Stimulated activated CD4-positive, alpha-beta T cell treated with anti-CD3 and anti-CD28 coated beads, Interleukin-4, amount 100 ng/mL, for 24 hours (primary cell): ENCODE measurements at regions not wholly inside any gene's neighbourhood (a gene's known extent, or its start where the extent isn't known, plus 50 kb on each side); places are given as distances from the start of the nearest gene placed in this dataset.

Experiments
- DNase-seq: peaks from one replicate; pipeline ENCODE4 v3.0.0-alpha.2; 2020

- no peak for DNase-seq
These were observed 147.4 kb upstream of the STK17B start for GRCh38 chr2:196318517-196319377.

DNA sequence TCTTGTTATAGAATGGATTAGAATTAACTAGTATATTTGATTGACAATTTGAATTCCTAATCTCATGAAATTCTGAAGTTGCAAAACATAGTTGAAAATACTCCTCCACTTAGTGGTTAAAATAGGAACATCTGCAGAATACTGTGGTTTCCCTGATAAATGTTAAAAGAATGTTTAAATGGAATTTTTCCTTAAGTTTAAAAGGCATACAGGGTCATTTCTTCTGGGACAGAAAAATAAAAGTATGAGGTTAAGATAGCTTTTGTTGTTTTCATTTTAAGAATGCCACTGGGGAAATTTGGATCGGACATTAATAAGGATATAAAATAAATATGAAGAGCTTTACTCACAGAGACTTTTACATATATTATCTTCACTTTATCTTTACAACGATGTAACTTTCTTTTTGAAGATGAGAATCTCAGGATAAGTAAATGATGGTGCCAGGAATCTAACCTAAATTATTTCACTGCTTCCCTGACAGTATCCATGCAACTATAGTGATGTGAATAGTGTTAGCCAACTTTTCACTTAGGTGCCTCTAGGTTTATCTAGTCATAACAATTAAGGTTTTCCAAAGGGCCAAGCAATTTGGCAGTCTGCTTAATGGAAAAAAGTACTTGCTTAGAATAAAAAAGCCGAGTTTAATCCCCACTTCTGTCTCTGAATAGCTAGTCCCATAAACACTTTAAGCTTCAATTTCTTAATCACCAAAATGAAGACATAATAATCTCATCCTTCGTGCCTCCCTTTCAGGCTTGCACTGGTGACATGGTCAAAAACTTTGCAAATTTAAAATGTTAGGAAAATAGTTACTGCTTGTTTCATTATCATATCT lies 151.8 kb upstream of the STK17B start:
- no peak for DNase-seq

DNA sequence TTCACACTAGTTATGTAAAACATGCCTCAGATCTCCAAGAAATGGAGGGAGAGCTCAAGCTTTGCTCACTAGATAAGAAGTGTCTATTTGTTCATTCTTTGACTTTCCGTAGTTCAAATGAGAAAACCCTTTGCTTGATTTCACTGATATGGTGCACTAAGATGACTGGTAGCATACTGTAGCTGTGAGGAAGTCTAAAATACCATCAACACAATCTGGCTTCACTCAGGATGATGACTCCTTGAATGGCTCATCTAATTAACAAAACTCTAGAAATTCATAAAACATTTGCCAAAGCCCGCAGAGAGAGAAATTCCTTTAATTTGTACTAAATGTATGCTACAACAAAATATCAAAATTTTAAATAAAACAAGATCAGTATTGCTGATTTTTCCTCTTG lies 152.8 kb upstream of the STK17B start:
- DNase-seq: no peak

- DNase-seq: no peak
These were observed 156.8 kb upstream of the STK17B start for GRCh38 chr2:196328088-196328680.

DNA sequence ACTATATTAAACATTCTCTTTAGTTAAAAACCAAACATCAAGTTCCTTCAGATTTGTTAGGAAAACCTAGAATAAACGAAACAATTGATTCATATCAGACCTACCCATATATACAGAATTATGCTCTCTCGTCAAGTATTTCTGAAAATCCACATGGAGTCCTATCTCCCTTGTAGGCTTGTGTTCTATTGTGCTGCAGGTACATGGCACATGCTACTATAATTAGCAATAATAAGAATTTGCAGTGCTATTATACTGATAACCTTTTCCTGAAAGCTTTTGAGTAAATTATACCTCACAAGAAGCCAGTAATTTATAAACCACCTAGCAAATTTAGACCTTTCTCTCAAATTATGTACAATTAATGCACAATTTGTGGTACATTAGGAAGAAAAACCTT lies 158.6 kb upstream of the STK17B start:
- DNase-seq: no peak

- no peak for DNase-seq
These were observed 159.3 kb upstream of the STK17B start for GRCh38 chr2:196330645-196331044.

- no peak for DNase-seq
These were observed 159.8 kb upstream of the STK17B start for GRCh38 chr2:196331143-196331542.

- DNase-seq: no peak
These were observed 160.5 kb upstream of the STK17B start for GRCh38 chr2:196331851-196332250.

GRCh38 chr2:196333397-196333796 lies 162.0 kb upstream of the STK17B start:
- no peak for DNase-seq

DNA sequence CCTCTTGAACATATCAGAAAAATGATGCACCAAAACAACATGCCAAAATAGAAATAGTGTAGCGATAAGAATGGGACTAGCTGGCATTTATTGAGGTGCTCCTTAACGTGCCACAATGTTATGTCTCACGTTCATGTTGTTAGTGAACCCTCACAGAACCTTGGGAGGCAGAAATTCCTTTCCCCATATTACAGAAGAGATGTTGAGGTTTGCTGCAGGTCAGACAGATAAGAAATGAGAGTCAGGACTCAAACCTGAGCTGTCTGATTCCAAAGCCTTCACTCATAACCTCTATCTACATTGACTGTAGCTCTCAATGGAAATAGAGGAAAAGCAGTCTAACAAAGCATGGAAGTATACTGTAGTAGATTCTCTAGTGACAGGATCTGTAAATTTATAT lies 163.3 kb upstream of the STK17B start:
- no peak for DNase-seq

DNA sequence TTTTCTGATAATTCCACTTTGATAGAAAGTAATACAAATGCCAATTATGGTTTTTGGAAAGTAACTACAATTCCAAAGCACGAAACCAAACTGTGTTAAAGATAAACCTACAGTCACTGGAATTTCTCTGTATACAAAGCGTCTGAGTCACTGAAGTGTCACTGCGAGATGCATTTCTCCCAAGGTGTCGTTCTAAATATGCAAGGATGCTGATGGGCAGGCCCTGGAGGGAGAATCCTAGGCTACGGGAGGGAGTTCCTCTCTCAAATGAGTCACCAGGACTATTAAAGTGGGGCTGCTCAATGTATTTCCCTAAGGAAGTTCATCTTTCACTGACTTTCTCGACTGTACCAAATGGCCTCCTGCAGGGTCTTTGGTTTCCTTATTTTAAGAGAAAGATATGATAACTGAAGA lies 163.8 kb upstream of the STK17B start:
- no peak for DNase-seq

DNA sequence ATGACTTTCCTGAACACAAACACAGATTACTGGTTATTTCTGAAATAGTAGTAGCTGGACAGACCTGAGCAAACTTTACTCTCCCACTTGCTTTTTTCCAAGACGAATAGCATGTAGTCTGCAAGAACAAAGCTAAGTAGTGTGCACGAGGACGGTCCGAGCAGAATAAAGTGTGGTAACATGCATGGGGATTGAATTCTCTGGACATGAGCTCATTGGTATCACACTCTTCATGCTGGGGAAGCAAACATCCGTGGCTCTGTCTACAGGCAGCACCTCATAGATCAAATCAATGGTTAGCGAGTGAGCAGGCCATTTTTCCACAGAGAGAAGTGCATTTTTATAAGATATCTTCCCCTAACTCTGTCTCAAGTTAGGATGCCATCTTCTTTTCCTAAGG lies 164.8 kb upstream of the STK17B start:
- DNase-seq: no peak

GRCh38 chr2:196336715-196337114 lies 165.3 kb upstream of the STK17B start:
- no peak for DNase-seq

GRCh38 chr2:196337208-196337953 lies 166.0 kb upstream of the STK17B start:
- peak; percentile 19 for DNase-seq

GRCh38 chr2:196338440-196338839 lies 167.1 kb upstream of the STK17B start:
- no peak for DNase-seq

- no peak for DNase-seq
These were observed 170.0 kb upstream of the STK17B start for GRCh38 chr2:196341277-196341841.

DNA sequence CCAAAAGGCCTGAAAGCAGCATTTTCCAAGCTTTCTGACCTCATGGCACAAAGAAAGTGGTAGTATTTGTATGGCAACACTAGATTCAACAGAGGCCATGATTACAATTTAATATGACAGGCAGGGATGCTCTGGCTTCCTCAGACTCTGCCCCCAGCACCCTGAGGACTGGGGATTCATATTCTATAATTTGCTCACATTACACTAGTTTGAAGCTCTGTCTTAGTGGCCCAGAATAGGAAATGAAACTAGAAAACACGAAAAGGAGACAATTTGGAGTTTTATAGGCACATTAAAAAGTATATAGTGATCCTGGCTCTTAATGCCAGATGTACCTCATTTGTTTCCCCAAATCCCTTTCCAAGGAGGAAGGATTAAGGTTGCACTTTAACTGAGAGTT lies 173.0 kb upstream of the STK17B start:
- DNase-seq: no peak

DNA sequence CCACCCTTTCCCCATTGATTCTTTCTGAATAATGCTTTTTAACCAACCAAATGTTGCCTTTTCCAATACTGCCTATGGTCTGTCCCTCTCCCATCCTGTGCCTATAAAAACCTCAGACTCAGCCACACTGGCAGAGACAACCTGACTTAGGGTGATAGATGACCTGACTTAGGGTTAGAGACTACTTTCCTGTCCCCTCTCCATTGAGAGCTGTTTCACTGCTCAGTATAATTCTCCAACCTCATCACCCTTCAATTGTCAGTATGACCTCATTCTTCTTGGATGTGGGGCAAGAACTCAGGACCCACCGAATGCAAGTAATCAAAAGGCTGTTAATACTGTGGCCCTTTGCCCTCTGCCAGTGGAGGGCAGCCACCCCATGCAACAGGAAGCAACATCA lies 182.3 kb upstream of the STK17B start:
- DNase-seq: no peak

DNA sequence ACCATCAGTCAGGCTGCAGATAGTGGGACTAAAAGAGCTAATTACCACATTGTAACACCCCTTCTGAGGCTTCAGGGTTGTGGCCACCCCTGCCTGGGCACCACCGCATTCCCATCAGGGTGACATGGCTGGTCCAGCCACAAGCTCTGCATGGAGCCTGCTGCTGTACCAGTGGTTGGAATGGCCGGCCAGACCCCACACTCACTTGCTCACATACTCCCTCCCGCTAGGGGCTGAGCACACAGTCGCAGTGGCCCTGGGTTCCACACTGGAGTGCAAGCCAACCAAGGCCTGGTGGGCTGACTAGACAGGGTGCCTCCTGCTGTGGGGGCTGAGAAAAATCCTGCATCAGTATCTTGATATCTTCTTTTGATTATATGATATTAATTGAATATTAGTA lies 182.8 kb upstream of the STK17B start:
- no peak for DNase-seq

GRCh38 chr2:196356332-196356731 lies 185.0 kb upstream of the STK17B start:
- DNase-seq: no peak

- DNase-seq: no peak
These were observed 189.3 kb upstream of the STK17B start for GRCh38 chr2:196360650-196361049.

GRCh38 chr2:196361606-196362326 lies 190.4 kb upstream of the STK17B start:
- no peak for DNase-seq
